Sigmoid colon (tissue), 4 donors: ENCODE measurements at regions not wholly inside any gene's neighbourhood (a gene's known extent, or its start where the extent isn't known, plus 50 kb on each side); places are given as distances from the start of the nearest gene placed in this dataset.

Experiments used
- CTCF ChIP-seq, 4 experiments: fragments of 450-650 bp in 3 of 4; fragments of 200-600 bp in 1 of 4; IDR thresholded peaks; one replicate each; pipeline ENCODE4 v1.5.1; 2016 to 2019; ENCODE audit warnings: antibody characterized with exemption in 4 of 4, mild to moderate bottlenecking in 3 of 4, moderate library complexity in 2 of 4
- POLR2AphosphoS5 ChIP-seq, 4 donors: sonication (generic); formaldehyde crosslinking; IDR thresholded peaks; one replicate each; pipeline ENCODE4 v1.6.1; 2017; ENCODE audit warnings: antibody characterized with exemption in 4 of 4

- TF ChIP-seq CTCF (IDR thresholded peaks at IDR 0.05) (no peak), POLR2AphosphoS5 (IDR thresholded peaks at IDR 0.05) (no peak)
These were observed 139.6 kb downstream of the RXFP2 start for GRCh38 chr13:31878955-31879354.
